ENCODE measurements at regions not wholly inside any gene's neighbourhood (a gene's known extent, or its start where the extent isn't known, plus 50 kb on each side); places are given as distances from the start of the nearest gene placed in this dataset.

DNA sequence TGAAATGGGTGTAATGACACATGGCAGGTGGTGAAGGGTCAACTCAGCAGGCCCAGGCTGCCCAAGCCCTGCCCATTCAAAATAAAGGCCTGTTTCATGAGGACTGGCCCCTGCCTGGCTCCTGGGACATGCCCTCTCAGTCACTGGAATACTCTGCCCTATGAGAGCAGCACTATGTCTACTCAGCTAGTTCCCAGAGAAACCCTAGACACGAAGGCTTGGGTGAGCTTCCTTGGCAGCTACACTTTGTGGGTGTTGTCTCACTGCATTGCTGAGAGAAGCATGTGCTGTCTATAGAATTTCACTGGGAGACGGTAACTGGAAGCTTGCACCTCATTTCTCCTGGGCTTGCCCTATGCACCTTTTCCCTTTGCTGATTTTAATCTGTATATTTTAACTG is 752.8 kb downstream of the LIG4 start:
- no peak overlapping the region for H2AFZ ChIP-seq (ENCODE audit: low read depth, low read length, severe bottlenecking)
- TF ChIP-seq EZH2phosphoT487 (conservative IDR thresholded peaks at IDR 0.05; ENCODE audit: low read length) (no peak), CTCF (IDR thresholded peaks at IDR 0.05; ENCODE audit: insufficient read depth, low read length, poor library complexity, severe bottlenecking) (no peak)
- no peaks in the 10 kb centered on the region for H3K9me2 ChIP-seq (replicated peaks; ENCODE audit: insufficient read depth, low read length)
- no peaks in the 10 kb centered on the region for H3F3A ChIP-seq (ENCODE audit: insufficient read depth)
- H4K20me1 ChIP-seq (ENCODE audit: low read depth, low read length) = no peaks in the 10 kb centered on the region
- no peaks in the 10 kb centered on the region for H3K9me3 ChIP-seq (ENCODE audit: insufficient read depth, low read length)
- H3K27me3 ChIP-seq (ENCODE audit: low read length) = no peaks in the 10 kb centered on the region
- H3K79me2 ChIP-seq (ENCODE audit: insufficient read depth, low read length) = no peaks in the 10 kb centered on the region
- H3K27ac ChIP-seq (ENCODE audit: low read depth, low read length) = no peak overlapping the region
- no peak overlapping the region for H3K9ac ChIP-seq (ENCODE audit: low read length)
- no peaks in the 10 kb centered on the region for H3K36me3 ChIP-seq (ENCODE audit: low read length)
- H3K4me3 ChIP-seq (ENCODE audit: insufficient read depth, low read length, poor library complexity, severe bottlenecking) = no peak overlapping the region
- H3K4me2 ChIP-seq (ENCODE audit: low read depth, low read length, poor library complexity, severe bottlenecking) = no peak overlapping the region

- H3K9ac ChIP-seq (ENCODE audit: low read length) = no peak overlapping the region
- H2AFZ ChIP-seq (ENCODE audit: low read depth, low read length, severe bottlenecking) = no peak overlapping the region
- TF ChIP-seq CTCF (IDR thresholded peaks at IDR 0.05; ENCODE audit: insufficient read depth, low read length, poor library complexity, severe bottlenecking) = no peak
- TF ChIP-seq EZH2phosphoT487 (conservative IDR thresholded peaks at IDR 0.05; ENCODE audit: low read length) = no peak
- H3K79me2 ChIP-seq (ENCODE audit: insufficient read depth, low read length) = no peaks in the 10 kb centered on the region
- H3K9me3 ChIP-seq (ENCODE audit: insufficient read depth, low read length) = no peaks in the 10 kb centered on the region
- H3F3A ChIP-seq (ENCODE audit: insufficient read depth) = no peaks in the 10 kb centered on the region
- H3K27ac ChIP-seq (ENCODE audit: low read depth, low read length) = no peak overlapping the region
- H3K4me2 ChIP-seq (ENCODE audit: low read depth, low read length, poor library complexity, severe bottlenecking) = no peak overlapping the region
- no peaks in the 10 kb centered on the region for H3K36me3 ChIP-seq (ENCODE audit: low read length)
- no peak overlapping the region for H3K4me3 ChIP-seq (ENCODE audit: insufficient read depth, low read length, poor library complexity, severe bottlenecking)
- H4K20me1 ChIP-seq (ENCODE audit: low read depth, low read length) = no peaks in the 10 kb centered on the region
- no peaks in the 10 kb centered on the region for H3K27me3 ChIP-seq (ENCODE audit: low read length)
- no peaks in the 10 kb centered on the region for H3K9me2 ChIP-seq (replicated peaks; ENCODE audit: insufficient read depth, low read length)
Observed at GRCh38 chr13:107461751-107462150, 753.6 kb downstream of the LIG4 start.

- Histone ChIP-seq H3K4me2 (ENCODE audit: low read depth, low read length, poor library complexity, severe bottlenecking) (no peak overlapping the region), H3K9me3 (ENCODE audit: insufficient read depth, low read length) (no peaks in the 10 kb centered on the region), H3F3A (ENCODE audit: insufficient read depth) (no peaks in the 10 kb centered on the region), H3K27me3 (ENCODE audit: low read length) (no peaks in the 10 kb centered on the region), H3K9ac (ENCODE audit: low read length) (no peak overlapping the region), H2AFZ (ENCODE audit: low read depth, low read length, severe bottlenecking) (no peak overlapping the region), H3K79me2 (ENCODE audit: insufficient read depth, low read length) (no peaks in the 10 kb centered on the region), H3K4me3 (ENCODE audit: insufficient read depth, low read length, poor library complexity, severe bottlenecking) (no peak overlapping the region), H4K20me1 (ENCODE audit: low read depth, low read length) (no peaks in the 10 kb centered on the region), H3K36me3 (ENCODE audit: low read length) (no peaks in the 10 kb centered on the region), H3K9me2 (replicated peaks; ENCODE audit: insufficient read depth, low read length) (no peaks in the 10 kb centered on the region), H3K27ac (ENCODE audit: low read depth, low read length) (no peak overlapping the region)
- no peak for TF ChIP-seq CTCF (IDR thresholded peaks at IDR 0.05; ENCODE audit: insufficient read depth, low read length, poor library complexity, severe bottlenecking)
- TF ChIP-seq EZH2phosphoT487 (conservative IDR thresholded peaks at IDR 0.05; ENCODE audit: low read length) = no peak
Observed at GRCh38 chr13:107459430-107459829, 755.9 kb downstream of the LIG4 start.

DNA sequence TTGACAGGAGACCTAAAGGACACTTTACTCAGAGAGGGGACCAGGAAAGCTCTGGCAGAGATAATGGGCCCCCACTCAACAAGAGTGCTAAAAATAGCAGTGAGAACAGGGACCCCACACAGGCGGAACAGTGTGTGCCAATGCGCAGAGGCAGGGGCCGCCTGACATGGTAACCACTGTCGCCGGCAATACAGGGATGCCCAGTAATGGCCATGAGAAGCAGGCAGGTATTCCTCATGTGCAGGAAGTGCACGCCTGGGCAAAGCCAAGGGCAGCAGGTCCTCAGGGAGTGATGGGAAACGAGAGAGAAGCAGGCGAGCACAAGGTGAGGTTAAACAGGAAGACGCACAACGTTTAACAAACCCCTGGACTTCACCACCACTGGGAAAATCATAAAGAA is 757.1 kb downstream of the LIG4 start:
- Histone ChIP-seq H3K9ac (ENCODE audit: low read length) (no peak overlapping the region), H3K36me3 (ENCODE audit: low read length) (no peaks in the 10 kb centered on the region), H3K4me3 (ENCODE audit: insufficient read depth, low read length, poor library complexity, severe bottlenecking) (no peak overlapping the region), H3K4me2 (ENCODE audit: low read depth, low read length, poor library complexity, severe bottlenecking) (no peak overlapping the region), H4K20me1 (ENCODE audit: low read depth, low read length) (no peaks in the 10 kb centered on the region), H3K27ac (ENCODE audit: low read depth, low read length) (no peak overlapping the region), H3K9me3 (ENCODE audit: insufficient read depth, low read length) (no peaks in the 10 kb centered on the region), H3F3A (ENCODE audit: insufficient read depth) (no peaks in the 10 kb centered on the region), H3K9me2 (replicated peaks; ENCODE audit: insufficient read depth, low read length) (no peaks in the 10 kb centered on the region), H3K27me3 (ENCODE audit: low read length) (no peaks in the 10 kb centered on the region), H3K79me2 (ENCODE audit: insufficient read depth, low read length) (no peaks in the 10 kb centered on the region), H2AFZ (ENCODE audit: low read depth, low read length, severe bottlenecking) (no peak overlapping the region)
- TF ChIP-seq EZH2phosphoT487 (conservative IDR thresholded peaks at IDR 0.05; ENCODE audit: low read length) (no peak), CTCF (IDR thresholded peaks at IDR 0.05; ENCODE audit: insufficient read depth, low read length, poor library complexity, severe bottlenecking) (no peak)

All from SU-DHL-6 (cell line).